ENCODE measurements at regions not wholly inside any gene's neighbourhood (a gene's known extent, or its start where the extent isn't known, plus 50 kb on each side); places are given as distances from the start of the nearest gene placed in this dataset.

DNA sequence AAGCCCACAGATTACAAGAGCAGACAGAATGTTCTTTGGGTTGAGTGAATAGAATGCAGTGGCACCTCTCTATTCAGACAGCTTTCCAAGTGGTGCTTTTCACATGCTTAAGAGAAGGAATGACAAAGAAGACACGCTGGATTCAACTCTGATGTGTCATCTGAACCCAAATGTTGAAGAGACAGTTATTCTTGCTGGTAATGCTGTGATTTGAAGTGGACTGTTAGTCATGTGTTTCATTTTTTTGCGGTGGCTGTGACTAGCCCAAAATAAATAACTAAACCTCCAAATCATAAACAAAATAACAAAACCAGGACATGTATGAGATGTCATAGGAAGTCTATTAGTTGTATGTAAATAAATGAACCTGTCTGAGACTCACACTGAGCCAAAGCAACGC is 391.8 kb upstream of the PRICKLE1 start:
- DNase-seq = no peak
- no peak overlapping the region for H2BK120ac ChIP-seq (ENCODE audit: low read depth, low read length, poor library complexity, severe bottlenecking)
- TF ChIP-seq, protein P1, sequence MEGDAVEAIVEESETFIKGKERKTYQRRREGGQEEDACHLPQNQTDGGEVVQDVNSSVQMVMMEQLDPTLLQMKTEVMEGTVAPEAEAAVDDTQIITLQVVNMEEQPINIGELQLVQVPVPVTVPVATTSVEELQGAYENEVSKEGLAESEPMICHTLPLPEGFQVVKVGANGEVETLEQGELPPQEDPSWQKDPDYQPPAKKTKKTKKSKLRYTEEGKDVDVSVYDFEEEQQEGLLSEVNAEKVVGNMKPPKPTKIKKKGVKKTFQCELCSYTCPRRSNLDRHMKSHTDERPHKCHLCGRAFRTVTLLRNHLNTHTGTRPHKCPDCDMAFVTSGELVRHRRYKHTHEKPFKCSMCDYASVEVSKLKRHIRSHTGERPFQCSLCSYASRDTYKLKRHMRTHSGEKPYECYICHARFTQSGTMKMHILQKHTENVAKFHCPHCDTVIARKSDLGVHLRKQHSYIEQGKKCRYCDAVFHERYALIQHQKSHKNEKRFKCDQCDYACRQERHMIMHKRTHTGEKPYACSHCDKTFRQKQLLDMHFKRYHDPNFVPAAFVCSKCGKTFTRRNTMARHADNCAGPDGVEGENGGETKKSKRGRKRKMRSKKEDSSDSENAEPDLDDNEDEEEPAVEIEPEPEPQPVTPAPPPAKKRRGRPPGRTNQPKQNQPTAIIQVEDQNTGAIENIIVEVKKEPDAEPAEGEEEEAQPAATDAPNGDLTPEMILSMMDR (conservative IDR thresholded peaks at IDR 0.05) = no peak
- peaks cover 38 to 39% of the 10 kb centered on the region in 2 experiments for H3K4me1 Mint-ChIP-seq
- no peak overlapping the region for H3T11ph ChIP-seq (ENCODE audit: low read length)
- H3K79me1 ChIP-seq (ENCODE audit: insufficient read depth, low read depth, low read length, poor library complexity, severe bottlenecking) = no peaks in the 10 kb centered on the region
- H4K20me1 ChIP-seq (ENCODE audit: control insufficient read depth, insufficient read depth, insufficient read length) = no peaks in the 10 kb centered on the region
- H3K23me2 ChIP-seq (ENCODE audit: insufficient read length, low read depth, low read length, poor library complexity, severe bottlenecking) = no peaks in the 10 kb centered on the region
- no peaks in the 10 kb centered on the region for H3K9me3 Mint-ChIP-seq
- H3K27ac ChIP-seq (ENCODE audit: insufficient read length, low read depth, low read length) = no peak overlapping the region
- H3K27me3 ChIP-seq (ENCODE audit: insufficient read depth, low read length) = no peaks in the 10 kb centered on the region
- H2AK5ac ChIP-seq (ENCODE audit: insufficient read length, low read length) = no peak overlapping the region
- H3K56ac ChIP-seq (ENCODE audit: insufficient read length, low read depth, low read length) = no peak overlapping the region
- H4K91ac ChIP-seq (ENCODE audit: insufficient read length, low read depth, low read length) = no peak overlapping the region
- H2BK12ac ChIP-seq (ENCODE audit: insufficient read length, low read depth, low read length) = no peak overlapping the region
- no CpG with 5 or more reads among the region's 3 CpGs for WGBS (ENCODE audit: extremely low coverage, insufficient read length, low lambda C conversion rate)
- no peak overlapping the region for H2BK15ac ChIP-seq (ENCODE audit: low read depth, low read length)
- H3K27me3 Mint-ChIP-seq (ENCODE audit: low read depth) = peaks cover 18% of the 10 kb centered on the region
- no peak overlapping the region for H3K27ac Mint-ChIP-seq
- H3K4me2 ChIP-seq (ENCODE audit: insufficient read depth, insufficient read length, low read length) = no peak overlapping the region
- H3K36me3 Mint-ChIP-seq (ENCODE audit: insufficient read depth in 1 of 3, low read depth in 3 of 3) = no peaks in the 10 kb centered on the region
- no peaks in the 10 kb centered on the region; the same call in 1 of the 2 replicates for H3K4me1 ChIP-seq (ENCODE audit: insufficient read depth, low read length)
- no peak overlapping the region for H3K14ac ChIP-seq (ENCODE audit: insufficient read depth, low read length)
- no peak overlapping the region for H4K8ac ChIP-seq (replicated peaks; ENCODE audit: insufficient read length, low read depth, low read length)
- H2BK5ac ChIP-seq (ENCODE audit: insufficient read length, low read length) = no peak overlapping the region
- H3K9me3 ChIP-seq (ENCODE audit: control insufficient read depth, low read depth, low read length) = no peaks in the 10 kb centered on the region
- no peak overlapping the region for H4K5ac ChIP-seq (ENCODE audit: insufficient read length, low read depth, low read length)
- no peak overlapping the region for H3K18ac ChIP-seq (ENCODE audit: insufficient read length, low read depth, low read length)
- H3K23ac ChIP-seq (ENCODE audit: insufficient read length, low read depth, low read length) = no peak overlapping the region
- H2BK20ac ChIP-seq (ENCODE audit: low read depth, low read length, poor library complexity, severe bottlenecking) = no peak overlapping the region
- no peaks in the 10 kb centered on the region for H3K79me2 ChIP-seq (ENCODE audit: insufficient read depth, low read length)
- no peak overlapping the region for H3K4ac ChIP-seq (ENCODE audit: low read depth, low read length)
- H2AFZ ChIP-seq (ENCODE audit: low read length) = no peak overlapping the region
- H3K9ac ChIP-seq (ENCODE audit: extremely low read depth, insufficient read length, low read length) = no peak overlapping the region
- H3K4me3 Mint-ChIP-seq = no peak overlapping the region
